K562 (cell line): ENCODE measurements at regions not wholly inside any gene's neighbourhood (a gene's known extent, or its start where the extent isn't known, plus 50 kb on each side); places are given as distances from the start of the nearest gene placed in this dataset.

Experiments
- AFF1 ChIP-seq, 2 experiments: fragments of 450-650 bp; IDR thresholded peaks; 2 replicates each; pipeline ENCODE4 v1.6.1; 2018; ENCODE audit warnings: mild to moderate bottlenecking in 2 of 2, low read depth in 1 of 2; ENCODE audit not compliant: partially characterized antibody in 2 of 2
- CBX3 ChIP-seq, 2 experiments: IDR thresholded peaks; 1 replicate in 1 of 2; 2 replicates in 1 of 2; pipeline ENCODE4 v1.6.1; 2012; ENCODE audit warnings: inconsistent platforms in 2 of 2, low read length in 2 of 2, borderline replicate concordance in 1 of 2, control low read depth in 1 of 2
- HLTF ChIP-seq: fragments of 450-650 bp; IDR thresholded peaks from 2 replicates; pipeline ENCODE4 v1.6.1; 2016
- PHB ChIP-seq: fragments of 250-450 bp; sonication (Bioruptor Pico); IDR thresholded peaks from 2 replicates; pipeline ENCODE4 v1.5.0; 2021
- PHTF2 ChIP-seq: fragments of 250-450 bp; sonication (Bioruptor Pico); IDR thresholded peaks from 2 replicates; pipeline ENCODE4 v1.5.0; 2021; ENCODE audit warnings: mild to moderate bottlenecking
- SMAD1 ChIP-seq: fragments of 150-350 bp; IDR thresholded peaks from 2 replicates; pipeline ENCODE4 v1.6.1; 2014; ENCODE audit warnings: low read length, low read depth; ENCODE audit not compliant: partially characterized antibody
- SMAD3 ChIP-seq: fragments of 450-650 bp; formaldehyde crosslinking; conservative IDR thresholded peaks from 2 replicates; pipeline ENCODE4 v1.4.0; 2020; ENCODE audit warnings: mild to moderate bottlenecking
- SMARCC2 ChIP-seq: fragments of 450-650 bp; IDR thresholded peaks from 2 replicates; pipeline ENCODE4 v1.6.1; 2017; ENCODE audit warnings: antibody characterized with exemption, moderate library complexity, mild to moderate bottlenecking, low read depth
- TAF7 ChIP-seq: fragments of 450-650 bp; IDR thresholded peaks from 2 replicates; pipeline ENCODE4 v1.6.1; 2016; ENCODE audit warnings: missing genetic modification characterization, missing compliant biosample characterization
- ZBTB7A ChIP-seq: IDR thresholded peaks from 2 replicates; pipeline ENCODE4 v1.6.1; 2011; ENCODE audit warnings: low read depth, mild to moderate bottlenecking, low read length, moderate library complexity, borderline replicate concordance; ENCODE audit not compliant: control insufficient read depth
- ZNF140 ChIP-seq: fragments of 250-450 bp; sonication (Bioruptor Pico); IDR thresholded peaks from 2 replicates; pipeline ENCODE4 v1.8.0; 2021; ENCODE audit warnings: moderate library complexity, mild to moderate bottlenecking, inconsistent platforms
- ZNF609 ChIP-seq: sonication (generic); formaldehyde crosslinking; IDR thresholded peaks from 2 replicates; pipeline ENCODE4 v1.8.1; 2023; ENCODE audit warnings: missing genetic modification reagents, mild to moderate bottlenecking, borderline replicate concordance

- TF ChIP-seq ZNF609 (CRISPR knock-in tag), result no peak
- TF ChIP-seq PHB (CRISPR knock-in tag), result no peak
- no peak for TF ChIP-seq TAF7 (tag)
- no peak for TF ChIP-seq PHTF2
- TF ChIP-seq SMARCC2, result no peak
- no peak for TF ChIP-seq CBX3 (IDR thresholded peaks at IDR 0.05; ENCODE audit: borderline replicate concordance in 1 of 2, low read length in 2 of 2)
- TF ChIP-seq ZBTB7A, result no peak
- TF ChIP-seq AFF1 (IDR thresholded peaks at IDR 0.05; ENCODE audit: low read depth in 1 of 2, partially characterized antibody in 2 of 2), result no peak
- TF ChIP-seq ZNF140 (CRISPR knock-in tag), result no peak
- no peak for TF ChIP-seq SMAD3 (CRISPR knock-in tag)
- TF ChIP-seq HLTF, result no peak
- TF ChIP-seq SMAD1, result no peak
These were observed 68.2 kb upstream of the XYLT1 start (continued) for GRCh38 chr16:17538927-17539326.
